D721Med (cell line): ENCODE measurements at regions not wholly inside any gene's neighbourhood (a gene's known extent, or its start where the extent isn't known, plus 50 kb on each side); places are given as distances from the start of the nearest gene placed in this dataset.
"Not testable (repeated sequence)": the region's sequence is repeated elsewhere in the genome, so short reads cannot be mapped to it uniquely, and the experiment has no call there.

Experiments
- DNase-seq: peaks from one replicate; pipeline ENCODE4 v3.0.0; 2011; ENCODE audit warnings: low spot score; ENCODE audit not compliant: insufficient read length
- FAIRE-seq: peaks from 2 replicates; lab custom pipeline; 2011; peaks lifted over from hg19 to GRCh38; lab: Jason Lieb, UNC
- TF ChIP-seq, protein P1 (sequence below): IDR thresholded peaks from 2 replicates; pipeline ENCODE4 v1.5.1; 2012; ENCODE audit warnings: mild to moderate bottlenecking, control low read depth; ENCODE audit not compliant: insufficient read depth; ENCODE audit errors: missing control alignments

DNA sequence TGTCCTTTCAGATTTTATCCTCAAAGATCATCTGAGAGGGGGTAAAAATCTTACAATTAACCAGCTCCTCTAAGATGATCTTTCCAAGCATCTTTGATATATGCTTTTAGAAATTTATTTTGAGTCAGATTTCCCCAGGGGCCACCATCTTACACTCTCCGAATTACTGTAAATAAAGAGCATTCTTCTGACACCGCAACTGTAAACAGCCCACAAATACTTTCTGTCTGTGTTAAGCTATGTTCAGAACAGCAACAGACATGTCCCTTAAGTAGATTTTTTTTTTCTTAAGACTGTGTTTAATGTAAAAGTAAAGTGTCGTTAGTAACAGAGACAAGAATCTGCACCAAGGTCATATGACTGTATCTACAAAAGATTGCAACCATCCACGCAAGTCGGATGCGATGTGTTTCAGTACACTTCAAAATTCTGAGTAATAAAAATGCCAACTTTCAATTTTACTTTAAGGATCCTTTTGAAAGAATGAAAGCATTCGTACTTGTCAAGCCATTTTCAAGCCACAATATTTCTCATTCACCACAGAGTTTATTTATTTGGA, 159.0 kb upstream of the KCNH8 start:
- TF ChIP-seq, protein P1, sequence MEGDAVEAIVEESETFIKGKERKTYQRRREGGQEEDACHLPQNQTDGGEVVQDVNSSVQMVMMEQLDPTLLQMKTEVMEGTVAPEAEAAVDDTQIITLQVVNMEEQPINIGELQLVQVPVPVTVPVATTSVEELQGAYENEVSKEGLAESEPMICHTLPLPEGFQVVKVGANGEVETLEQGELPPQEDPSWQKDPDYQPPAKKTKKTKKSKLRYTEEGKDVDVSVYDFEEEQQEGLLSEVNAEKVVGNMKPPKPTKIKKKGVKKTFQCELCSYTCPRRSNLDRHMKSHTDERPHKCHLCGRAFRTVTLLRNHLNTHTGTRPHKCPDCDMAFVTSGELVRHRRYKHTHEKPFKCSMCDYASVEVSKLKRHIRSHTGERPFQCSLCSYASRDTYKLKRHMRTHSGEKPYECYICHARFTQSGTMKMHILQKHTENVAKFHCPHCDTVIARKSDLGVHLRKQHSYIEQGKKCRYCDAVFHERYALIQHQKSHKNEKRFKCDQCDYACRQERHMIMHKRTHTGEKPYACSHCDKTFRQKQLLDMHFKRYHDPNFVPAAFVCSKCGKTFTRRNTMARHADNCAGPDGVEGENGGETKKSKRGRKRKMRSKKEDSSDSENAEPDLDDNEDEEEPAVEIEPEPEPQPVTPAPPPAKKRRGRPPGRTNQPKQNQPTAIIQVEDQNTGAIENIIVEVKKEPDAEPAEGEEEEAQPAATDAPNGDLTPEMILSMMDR, result no peak
- FAIRE-seq, result no peak
- no peak for DNase-seq

DNA sequence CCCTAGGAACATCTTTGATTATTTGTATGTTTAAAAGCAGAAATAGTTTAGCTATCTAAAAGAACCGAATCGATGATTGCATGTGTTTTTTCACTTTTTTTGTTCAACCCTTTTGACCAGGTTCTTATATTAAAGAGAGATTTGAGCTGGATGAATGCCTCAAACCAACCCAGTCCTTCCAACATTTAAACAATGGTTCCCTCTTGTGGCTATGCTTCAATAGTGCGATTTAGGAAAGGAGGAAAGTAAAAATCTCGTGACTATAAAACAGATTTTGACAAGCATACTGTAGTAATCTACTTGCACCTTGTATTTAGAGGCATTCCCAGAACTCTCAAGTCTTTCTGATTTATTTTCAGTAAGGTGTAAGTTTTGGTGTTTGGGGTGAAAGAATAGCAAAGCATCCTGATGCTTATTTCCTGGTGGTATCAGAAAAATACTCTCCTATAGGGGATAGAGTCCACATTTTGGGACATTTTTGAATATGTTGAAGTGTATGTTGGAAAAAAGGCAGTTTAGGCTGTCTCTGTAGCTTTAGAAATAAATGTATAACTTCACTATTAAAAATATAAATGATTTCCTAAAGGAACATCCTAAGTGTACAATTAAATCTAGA, 159.6 kb upstream of the KCNH8 start:
- TF ChIP-seq, protein P1, result peak; percentile 76
- DNase-seq (no peak), FAIRE-seq (no peak)

DNA sequence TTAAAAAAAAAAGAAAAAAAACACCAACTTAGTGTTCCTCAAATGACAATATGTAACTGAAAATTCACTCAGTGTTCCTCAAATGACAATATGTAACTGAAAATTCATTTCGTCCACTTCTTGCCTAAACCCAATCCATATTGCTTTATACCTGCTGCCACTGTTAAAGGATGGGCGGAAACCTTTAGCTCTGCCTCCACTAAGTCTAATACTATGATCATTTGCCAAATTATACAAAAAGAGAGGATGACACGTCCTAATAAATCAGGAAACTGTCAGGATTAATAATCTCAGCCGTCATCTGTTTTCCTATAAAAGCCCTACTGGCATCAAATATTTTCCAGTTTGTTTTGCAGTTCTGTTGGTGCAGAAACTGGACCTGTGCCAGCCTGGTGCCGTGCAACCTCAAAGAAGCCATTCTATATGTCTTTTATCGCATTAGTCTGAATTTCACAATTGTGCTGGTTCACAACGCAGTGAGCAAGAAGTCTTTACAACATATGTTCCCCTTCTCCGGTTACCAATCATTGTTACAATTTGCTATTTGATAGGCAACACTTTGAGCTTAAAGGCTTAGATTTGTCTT, 160.4 kb upstream of the KCNH8 start:
- DNase-seq (no peak), FAIRE-seq (no peak)

DNA sequence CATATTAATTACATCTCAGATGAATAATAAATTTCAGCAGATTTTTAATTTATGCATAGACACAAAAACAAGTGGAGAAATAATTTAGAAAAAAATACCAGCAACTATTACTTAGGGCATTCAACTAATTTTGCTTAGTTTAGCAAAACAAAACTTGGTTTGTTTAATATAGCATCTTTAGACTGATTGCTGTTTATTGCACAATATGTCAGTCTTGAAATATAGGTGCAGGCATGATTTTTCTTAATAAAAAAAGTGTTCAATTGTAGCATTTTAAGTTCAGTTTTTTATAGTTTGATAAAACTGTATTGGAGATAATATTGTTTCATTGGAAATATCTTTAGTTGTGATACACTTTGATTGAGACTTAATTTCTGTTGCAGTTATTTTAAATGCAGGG, 161.2 kb upstream of the KCNH8 start:
- FAIRE-seq (no peak), DNase-seq (no peak)
- TF ChIP-seq, protein P1, result no peak

More for the DNA sequence above, 160.4 kb upstream of the KCNH8 start:
- TF ChIP-seq, protein P1, result no peak

DNA sequence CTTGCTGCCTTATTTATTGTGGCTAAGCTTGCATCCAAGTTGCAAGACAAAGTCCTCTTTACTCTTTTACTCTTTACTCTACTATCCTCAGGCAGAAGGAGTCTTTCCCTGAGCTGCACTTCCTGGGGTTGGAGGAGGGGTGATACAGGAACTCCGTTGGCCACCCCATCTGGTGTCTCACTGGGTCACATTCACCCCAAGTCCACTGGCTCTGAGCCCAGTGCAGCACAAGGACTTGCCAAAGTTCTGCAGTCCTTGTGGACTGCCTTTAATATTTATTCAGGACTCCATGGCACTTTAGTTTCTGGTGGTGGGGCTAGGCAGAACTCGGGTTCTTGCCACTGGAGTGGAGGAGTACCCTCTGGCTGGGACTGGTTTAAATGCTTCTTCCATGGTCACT, 165.4 kb upstream of the KCNH8 start:
- FAIRE-seq (no peak), DNase-seq (no peak)
- TF ChIP-seq, protein P1, result no peak

DNA sequence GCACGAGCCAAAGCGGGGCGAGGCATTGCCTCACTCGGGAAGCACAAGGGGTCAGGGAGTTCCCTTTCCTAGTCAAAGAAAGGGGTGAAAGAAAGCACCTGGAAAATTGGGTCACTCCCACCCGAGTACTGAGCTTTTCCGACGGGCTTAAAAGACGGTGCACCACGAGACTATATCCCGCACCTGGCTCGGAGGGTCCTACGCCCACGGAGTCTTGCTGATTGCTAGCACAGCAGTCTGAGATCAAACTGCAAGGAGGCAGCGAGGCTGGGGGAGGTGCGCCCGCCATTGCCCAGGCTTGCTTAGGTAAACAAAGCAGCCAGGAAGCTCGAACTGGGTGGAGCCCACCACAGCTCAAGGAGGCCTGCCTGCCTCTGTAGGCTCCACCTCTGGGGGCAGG, 172.2 kb upstream of the KCNH8 start:
- not testable (repeated sequence) for FAIRE-seq, DNase-seq

DNA sequence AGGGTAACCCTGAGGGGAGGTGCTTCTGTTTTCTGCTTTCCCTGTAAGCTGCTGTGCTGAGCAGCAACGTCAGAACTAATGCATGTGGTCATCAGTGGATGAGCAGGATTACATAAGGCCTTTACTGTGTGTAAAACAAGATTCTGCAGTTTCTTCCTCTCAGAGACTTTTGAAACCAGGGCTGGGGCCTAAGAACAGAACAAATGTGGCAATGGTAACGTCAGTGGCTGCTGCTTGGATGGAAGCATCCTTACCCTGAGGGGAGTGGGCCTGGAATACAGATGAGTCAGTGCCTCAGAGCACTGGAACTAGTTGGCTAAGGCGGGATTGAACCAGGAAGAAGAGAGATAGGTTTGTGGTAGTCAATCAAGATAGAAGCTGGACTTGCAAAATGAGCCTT, 180.2 kb upstream of the KCNH8 start:
- no peak for FAIRE-seq
- DNase-seq, result no peak
- TF ChIP-seq, protein P1, result no peak
